CD8-positive, alpha-beta memory T cell (primary cell): ENCODE measurements at regions not wholly inside any gene's neighbourhood (a gene's known extent, or its start where the extent isn't known, plus 50 kb on each side); places are given as distances from the start of the nearest gene placed in this dataset.
A peak's percentile ranks its signal among the peaks of the same experiment; 100 is the strongest.

ENCODE experiments used
- CTCF ChIA-PET: fragments of 350-600 bp; sonication (Branson Sonifier 250); formaldehyde crosslinking; loops from one replicate; lab custom pipeline; 2021; ENCODE audit warnings: antibody characterized with exemption; lab: Charles Lee
- POLR2A ChIA-PET: fragments of 350-600 bp; sonication (Branson Sonifier 250); formaldehyde crosslinking; loops from one replicate; lab custom pipeline; 2021; ENCODE audit warnings: antibody characterized with exemption; lab: Charles Lee
- DNase-seq, 5 donors: peaks; one replicate each; pipeline versions ENCODE4 v3.0.0 to v3.0.0-alpha.2; 2020 to 2022; ENCODE audit warnings: mixed read lengths in 1 of 5
- H3K27ac ChIP-seq: one replicate; pipeline ENCODE4 v1.7.0; 2013; ENCODE audit warnings: low read depth, mild to moderate bottlenecking, low read length, moderate library complexity
- H3K27me3 ChIP-seq: 2 replicates; pipeline ENCODE4 v1.7.0; 2013; ENCODE audit warnings: low read length, mild to moderate bottlenecking; ENCODE audit not compliant: insufficient read depth, poor library complexity, severe bottlenecking
- H3K36me3 ChIP-seq: 2 replicates; pipeline ENCODE4 v1.7.0; 2013; ENCODE audit warnings: mild to moderate bottlenecking, low read length, moderate library complexity; ENCODE audit not compliant: insufficient read depth
- H3K4me1 ChIP-seq: 2 replicates; pipeline ENCODE4 v1.7.0; 2013; ENCODE audit warnings: mild to moderate bottlenecking, low read length, moderate library complexity; ENCODE audit not compliant: insufficient read depth
- H3K4me3 ChIP-seq: 2 replicates; pipeline ENCODE4 v1.7.0; 2013; ENCODE audit warnings: mild to moderate bottlenecking, low read length
- H3K9me3 ChIP-seq: 2 replicates; pipeline ENCODE4 v1.7.0; 2013; ENCODE audit warnings: mild to moderate bottlenecking, low read length
- H3K27ac Mint-ChIP-seq, 8 donors: one replicate each; pipeline ENCODE4 v1.8.0; 2020 to 2021; ENCODE audit warnings: mixed read lengths in 8 of 8, mild to moderate bottlenecking in 6 of 8, inconsistent platforms in 3 of 8, moderate library complexity in 3 of 8
- H3K27me3 Mint-ChIP-seq, 2 donors: one replicate each; pipeline ENCODE4 v1.8.0; 2020 to 2021; ENCODE audit warnings: mixed read lengths in 2 of 2, mild to moderate bottlenecking in 1 of 2, moderate library complexity in 1 of 2
- H3K36me3 Mint-ChIP-seq, 3 donors: one replicate each; pipeline ENCODE4 v1.8.0; 2020 to 2021; ENCODE audit warnings: mixed read lengths in 3 of 3, inconsistent platforms in 1 of 3, mild to moderate bottlenecking in 1 of 3
- H3K4me1 Mint-ChIP-seq, 3 donors: one replicate each; pipeline ENCODE4 v1.8.0; 2020 to 2021; ENCODE audit warnings: mixed read lengths in 3 of 3, inconsistent platforms in 1 of 3, mild to moderate bottlenecking in 1 of 3
- H3K4me3 Mint-ChIP-seq, 7 donors: one replicate each; pipeline ENCODE4 v1.8.0; 2020 to 2021; ENCODE audit warnings: mixed read lengths in 7 of 7, mild to moderate bottlenecking in 6 of 7, moderate library complexity in 4 of 7, inconsistent platforms in 2 of 7
- H3K9me3 Mint-ChIP-seq, 5 donors: one replicate each; pipeline ENCODE4 v1.8.0; 2020 to 2022; ENCODE audit warnings: mixed read lengths in 5 of 5, mild to moderate bottlenecking in 3 of 5, moderate library complexity in 2 of 5, inconsistent platforms in 1 of 5

DNA sequence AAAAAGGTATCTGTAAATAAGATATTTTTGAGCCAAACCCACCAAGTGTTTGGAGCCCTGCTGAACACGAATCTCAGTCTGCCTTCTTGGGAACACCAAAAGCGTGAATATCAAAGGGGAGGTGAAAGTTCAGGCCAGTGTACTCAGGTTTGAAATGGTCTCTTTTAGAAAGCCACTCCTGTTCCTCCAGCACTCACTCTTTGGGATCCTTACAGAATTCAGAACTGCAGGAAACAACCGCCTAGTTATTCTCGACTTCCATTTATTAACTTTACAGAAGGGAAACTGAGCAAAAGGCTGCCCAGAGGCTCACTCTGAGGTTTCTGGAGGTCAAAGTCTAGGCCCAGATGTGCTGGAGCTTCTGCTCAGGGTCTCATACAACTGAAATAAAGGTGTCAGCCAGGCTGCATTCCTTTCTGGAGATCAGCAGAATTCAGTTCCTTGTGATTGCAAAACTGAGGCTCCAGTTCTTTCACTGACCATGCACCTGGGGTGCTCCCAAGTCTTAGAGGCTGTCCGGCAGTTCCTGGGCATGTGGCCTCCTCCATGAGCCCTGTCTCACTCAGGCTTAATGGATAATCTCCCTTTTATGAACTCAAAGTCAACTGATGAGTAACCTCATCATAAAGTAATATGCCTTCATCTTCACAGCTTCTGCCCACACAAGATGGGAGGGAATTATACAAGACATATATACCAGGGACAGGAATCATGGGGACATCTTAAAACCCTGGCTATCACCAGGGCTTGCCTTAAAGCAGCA, 65.5 kb upstream of the TNFAIP3 start:
- DNase-seq = no peak
- no peaks in the 10 kb centered on the region for H3K9me3 ChIP-seq
- Mint-ChIP-seq H3K27ac (peak overlapping the region in 5 of 8 donors; percentile 43 to 91 (median 82)), H3K27me3 (no peaks in the 10 kb centered on the region), H3K4me1 (peaks cover 23 to 48% (median 30%) of the 10 kb centered on the region in 3 donors), H3K4me3 (no peak overlapping the region), H3K9me3 (peaks cover 0 to 1% (median 0%) of the 10 kb centered on the region in 5 donors), H3K36me3 (no peaks in the 10 kb centered on the region)
- no peaks in the 10 kb centered on the region for H3K27me3 ChIP-seq
- POLR2A ChIA-PET = no interaction called here
- H3K4me1 ChIP-seq = peaks cover 37% of the 10 kb centered on the region
- no peaks in the 10 kb centered on the region for H3K36me3 ChIP-seq
- CTCF ChIA-PET = interaction anchor here (1.4 to 6.4 kb wide), 2 partner anchors 65 to 138 kb away, joined by 3 to 64 read pairs; partner anchors contain the start of gene TNFAIP3
- H3K4me3 ChIP-seq = no peak overlapping the region
- H3K27ac ChIP-seq = no peak overlapping the region

DNA sequence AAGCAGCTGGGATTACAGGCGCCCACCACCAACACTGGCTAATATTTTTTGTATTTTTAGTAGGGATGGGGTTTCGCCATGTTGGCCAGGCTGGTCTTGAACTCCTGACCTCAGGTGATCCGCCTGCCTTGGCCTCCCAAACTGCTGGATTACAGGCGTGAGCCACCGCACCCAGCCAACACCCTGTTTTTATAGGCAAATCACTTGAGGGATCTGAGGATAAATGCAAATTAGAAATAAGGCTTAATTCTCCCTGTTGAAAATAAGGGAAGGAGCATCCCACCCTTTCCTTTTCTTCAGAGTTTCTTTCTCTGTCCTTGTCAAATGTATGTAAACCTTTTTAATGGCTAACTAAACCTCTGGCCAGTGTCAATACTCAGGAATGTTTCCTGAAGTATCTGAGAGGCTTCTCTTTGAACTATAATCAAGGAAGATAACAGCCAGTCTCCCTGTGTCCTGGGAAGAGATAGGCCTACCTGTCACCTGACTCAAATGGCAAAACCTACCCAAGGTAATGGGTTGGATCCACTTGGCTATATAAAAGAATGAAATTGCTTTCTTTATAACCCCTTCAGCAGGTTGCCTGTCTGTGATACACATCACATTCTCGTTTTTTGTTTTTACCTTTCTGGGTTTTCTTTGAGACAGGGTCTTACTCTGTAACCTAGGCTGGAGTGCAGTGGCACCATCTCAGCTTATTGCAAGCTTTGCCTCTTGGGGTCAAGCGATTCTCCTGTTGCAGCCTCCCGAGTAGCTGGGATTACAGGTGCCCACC, 64.5 kb upstream of the TNFAIP3 start:
- no peak overlapping the region for H3K27ac ChIP-seq
- no peak overlapping the region for H3K4me3 ChIP-seq
- H3K36me3 Mint-ChIP-seq = no peaks in the 10 kb centered on the region
- peaks cover 37% of the 10 kb centered on the region for H3K4me1 ChIP-seq
- no peaks in the 10 kb centered on the region for H3K27me3 Mint-ChIP-seq
- peaks cover 23 to 49% (median 30%) of the 10 kb centered on the region in 3 donors for H3K4me1 Mint-ChIP-seq
- H3K36me3 ChIP-seq = no peaks in the 10 kb centered on the region
- ChIA-PET POLR2A (no interaction called here), CTCF (interaction anchor here (0.8 to 6.4 kb wide), 4 partner anchors 14 to 140 kb away, joined by 3 to 64 read pairs (median 4); partner anchors contain the start of gene TNFAIP3)
- H3K27ac Mint-ChIP-seq = no peak overlapping the region
- DNase-seq = no peak
- H3K4me3 Mint-ChIP-seq = no peak overlapping the region
- H3K27me3 ChIP-seq = no peaks in the 10 kb centered on the region
- H3K9me3 Mint-ChIP-seq = peaks cover 0 to 1% (median 0%) of the 10 kb centered on the region in 5 donors
- no peaks in the 10 kb centered on the region for H3K9me3 ChIP-seq

DNA sequence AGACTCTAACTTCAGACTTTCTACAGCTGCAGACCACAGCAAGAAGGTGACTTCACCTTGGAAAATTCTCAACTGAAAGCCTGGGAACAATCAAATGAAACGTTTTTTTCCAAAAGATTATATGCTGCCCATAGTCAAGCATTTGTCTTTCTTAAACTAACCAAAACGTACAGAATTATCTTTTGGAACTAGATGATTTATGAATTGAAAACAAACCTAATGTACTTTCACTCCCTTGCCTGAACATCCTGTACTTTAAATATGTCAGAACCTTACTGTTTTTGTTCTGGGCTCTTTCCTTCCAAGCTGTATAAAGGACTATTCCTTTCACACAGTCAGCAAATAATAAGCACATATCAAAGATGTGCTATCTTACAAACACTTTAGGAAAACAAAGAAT, 62.4 kb upstream of the TNFAIP3 start:
- peaks cover 0 to 4% of the 10 kb centered on the region in 2 donors for H3K27me3 Mint-ChIP-seq
- peak overlapping the region in 5 of 8 donors; percentile 15 to 64 (median 38) for H3K27ac Mint-ChIP-seq
- no peaks in the 10 kb centered on the region for H3K36me3 Mint-ChIP-seq
- H3K4me3 Mint-ChIP-seq = no peak overlapping the region
- H3K27me3 ChIP-seq = no peaks in the 10 kb centered on the region
- peaks cover 27% of the 10 kb centered on the region for H3K4me1 ChIP-seq
- H3K9me3 ChIP-seq = no peaks in the 10 kb centered on the region
- CTCF ChIA-PET = interaction anchor here (1.7 kb wide), 1 partner anchor 62 kb away, joined by 7 read pairs; the partner anchor contains the start of gene TNFAIP3
- POLR2A ChIA-PET = no interaction called here
- no peak overlapping the region for H3K4me3 ChIP-seq
- peaks cover 12 to 32% (median 18%) of the 10 kb centered on the region in 3 donors for H3K4me1 Mint-ChIP-seq
- H3K36me3 ChIP-seq = no peaks in the 10 kb centered on the region
- DNase-seq = no peak
- no peak overlapping the region for H3K27ac ChIP-seq
- H3K9me3 Mint-ChIP-seq = peaks cover 0 to 1% (median 0%) of the 10 kb centered on the region in 5 donors

DNA sequence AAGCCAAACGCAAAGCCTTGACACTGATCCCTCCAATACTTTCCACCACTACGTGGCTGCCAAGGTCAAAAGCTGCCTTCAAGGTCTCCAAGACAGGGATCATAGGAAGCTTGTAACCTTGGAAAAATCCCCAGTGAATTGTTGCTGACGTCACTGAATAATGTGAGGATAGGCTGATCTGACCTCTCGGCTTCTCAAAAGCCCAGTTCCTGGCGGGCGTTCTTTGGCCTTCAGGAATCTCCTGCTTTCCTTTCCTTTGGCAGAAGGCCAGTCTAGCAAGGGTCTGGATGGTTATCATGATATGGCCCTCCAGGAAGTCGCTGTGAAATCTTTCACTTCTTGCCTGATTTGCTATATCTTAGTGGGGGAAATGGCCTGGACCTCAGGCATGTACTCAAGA, 61.4 kb upstream of the TNFAIP3 start:
- peaks cover 0 to 4% of the 10 kb centered on the region in 2 donors for H3K27me3 Mint-ChIP-seq
- H3K4me3 Mint-ChIP-seq = no peak overlapping the region
- ChIA-PET POLR2A (no interaction called here), CTCF (no interaction called here)
- H3K9me3 ChIP-seq = no peaks in the 10 kb centered on the region
- no peak overlapping the region for H3K4me3 ChIP-seq
- no peaks in the 10 kb centered on the region for H3K36me3 Mint-ChIP-seq
- H3K4me1 ChIP-seq = peaks cover 23% of the 10 kb centered on the region
- H3K9me3 Mint-ChIP-seq = peaks cover 0 to 1% (median 0%) of the 10 kb centered on the region in 5 donors
- no peak overlapping the region for H3K27ac ChIP-seq
- peaks cover 3 to 27% (median 13%) of the 10 kb centered on the region in 3 donors for H3K4me1 Mint-ChIP-seq
- no peaks in the 10 kb centered on the region for H3K27me3 ChIP-seq
- DNase-seq = no peak
- H3K27ac Mint-ChIP-seq = peak overlapping the region in 2 of 8 donors; percentile 64 to 74
- no peaks in the 10 kb centered on the region for H3K36me3 ChIP-seq

DNA sequence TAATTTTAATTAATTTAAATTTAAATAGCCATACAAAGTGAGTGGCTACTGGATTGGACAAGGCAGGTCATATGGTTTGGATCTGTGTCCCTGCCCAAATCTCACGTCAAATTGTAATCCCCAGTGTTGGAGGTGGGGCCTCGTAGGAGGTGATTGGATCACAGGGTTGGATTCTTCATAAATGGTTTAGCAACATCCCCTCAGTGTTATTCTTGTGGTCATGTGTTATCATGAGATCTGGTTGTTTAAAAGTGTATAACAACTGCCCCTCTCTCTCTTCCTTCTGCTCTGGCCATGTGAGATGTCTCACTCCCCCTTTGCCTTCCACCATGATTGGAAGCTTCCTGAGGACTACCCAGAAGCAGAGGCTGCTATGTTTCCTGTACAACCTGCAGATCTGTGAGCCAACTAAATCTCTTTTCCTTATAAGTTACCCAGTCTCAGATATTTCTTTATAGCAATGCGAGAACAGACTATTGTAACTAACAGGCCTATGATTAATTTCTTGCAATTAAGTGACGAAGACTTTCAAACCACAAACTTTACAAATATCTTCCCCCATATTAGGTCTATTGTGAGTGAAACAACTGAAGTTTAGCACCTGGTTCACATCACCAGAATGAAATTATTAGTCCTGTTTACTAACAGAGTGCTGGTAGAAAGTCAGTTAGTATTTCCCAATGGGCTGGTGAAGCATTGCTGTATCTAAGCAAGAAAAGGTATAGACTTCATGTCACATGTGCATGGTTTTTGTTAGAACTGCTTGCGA, 60.0 kb upstream of the TNFAIP3 start:
- Mint-ChIP-seq H3K27me3 (peaks cover 0 to 4% of the 10 kb centered on the region in 2 donors), H3K36me3 (no peaks in the 10 kb centered on the region), H3K4me3 (no peak overlapping the region), H3K27ac (peak overlapping the region in 6 of 8 donors; percentile 3 to 95 (median 52)), H3K9me3 (peaks cover 0 to 1% (median 0%) of the 10 kb centered on the region in 5 donors), H3K4me1 (peaks cover 14 to 34% (median 23%) of the 10 kb centered on the region in 3 donors)
- Histone ChIP-seq H3K27me3 (no peaks in the 10 kb centered on the region), H3K4me1 (peaks cover 32% of the 10 kb centered on the region), H3K36me3 (no peaks in the 10 kb centered on the region), H3K4me3 (no peak overlapping the region), H3K27ac (no peak overlapping the region), H3K9me3 (no peaks in the 10 kb centered on the region)
- no peak for DNase-seq
- ChIA-PET CTCF (no interaction called here), POLR2A (no interaction called here)

DNA sequence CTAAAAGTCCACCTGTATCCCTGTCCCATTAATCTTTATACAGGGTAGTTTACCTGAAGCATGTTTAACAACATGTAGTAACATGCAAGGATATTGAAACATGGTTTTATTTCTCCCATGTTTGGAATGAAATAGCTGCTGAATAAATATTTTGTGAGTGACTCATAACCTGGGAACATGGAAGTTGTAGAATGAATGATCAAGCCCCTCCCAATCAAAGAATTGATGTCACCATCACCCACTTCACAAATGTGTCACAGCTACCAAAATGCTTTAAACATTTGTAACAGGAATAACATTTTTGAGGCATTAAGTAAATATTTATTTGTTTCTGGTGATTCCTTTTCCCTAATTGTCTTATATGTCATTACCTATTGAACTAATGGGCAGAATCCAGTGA, 58.9 kb upstream of the TNFAIP3 start:
- Histone ChIP-seq H3K36me3 (no peaks in the 10 kb centered on the region), H3K27me3 (no peaks in the 10 kb centered on the region), H3K27ac (no peak overlapping the region), H3K9me3 (no peaks in the 10 kb centered on the region), H3K4me1 (peaks cover 32% of the 10 kb centered on the region), H3K4me3 (no peak overlapping the region)
- H3K9me3 Mint-ChIP-seq = peaks cover 0 to 1% (median 0%) of the 10 kb centered on the region in 5 donors
- peaks cover 0 to 4% of the 10 kb centered on the region in 2 donors for H3K27me3 Mint-ChIP-seq
- no peak overlapping the region for H3K4me3 Mint-ChIP-seq
- H3K27ac Mint-ChIP-seq = peak overlapping the region in 2 of 8 donors; percentile 56 to 72
- CTCF ChIA-PET = no interaction called here
- H3K4me1 Mint-ChIP-seq = peaks cover 14 to 40% (median 23%) of the 10 kb centered on the region in 3 donors
- no peaks in the 10 kb centered on the region for H3K36me3 Mint-ChIP-seq
- DNase-seq = no peak
- POLR2A ChIA-PET = interaction anchor here (1.7 kb wide), 1 partner anchor 12 kb away, joined by 6 read pairs; no protein-coding TSS in a partner anchor

DNA sequence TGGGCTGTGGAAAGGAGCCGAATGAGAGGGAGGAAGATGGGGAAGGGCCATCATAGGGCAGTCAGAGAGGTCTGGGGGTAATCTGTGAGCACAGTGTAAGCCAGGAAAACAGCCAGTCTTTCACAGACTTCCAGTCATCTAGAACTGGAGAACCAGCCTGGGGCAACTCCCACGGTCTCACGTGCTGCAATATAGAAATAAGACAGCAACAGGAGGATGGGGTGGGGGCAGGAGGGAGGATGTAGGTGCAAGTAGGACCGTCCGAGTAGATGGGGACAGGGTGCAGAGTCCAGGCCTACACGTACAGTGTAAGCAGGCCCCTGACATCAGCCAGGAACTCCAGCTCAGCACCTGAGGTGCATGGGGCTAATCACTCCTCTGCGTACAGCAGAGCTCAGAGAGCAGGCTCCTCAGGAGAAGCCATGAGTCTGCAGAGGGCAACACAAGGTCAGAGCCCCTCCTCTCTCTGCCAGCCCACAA, 58.2 kb upstream of the TNFAIP3 start:
- H3K27ac ChIP-seq = no peak overlapping the region
- Mint-ChIP-seq H3K4me1 (peaks cover 14 to 40% (median 23%) of the 10 kb centered on the region in 3 donors), H3K27me3 (peaks cover 0 to 4% of the 10 kb centered on the region in 2 donors), H3K4me3 (no peak overlapping the region), H3K36me3 (no peaks in the 10 kb centered on the region), H3K9me3 (no peaks in the 10 kb centered on the region), H3K27ac (peak overlapping the region in 3 of 8 donors; percentile 56 to 72 (median 71))
- no peak for DNase-seq
- no peaks in the 10 kb centered on the region for H3K27me3 ChIP-seq
- no peaks in the 10 kb centered on the region for H3K9me3 ChIP-seq
- no peaks in the 10 kb centered on the region for H3K36me3 ChIP-seq
- CTCF ChIA-PET = interaction anchor here (1.0 to 2.3 kb wide), 2 partner anchors 9 to 58 kb away, joined by 6 to 11 read pairs; partner anchors contain the start of gene TNFAIP3
- POLR2A ChIA-PET = interaction anchor here (1.7 kb wide), 1 partner anchor 12 kb away, joined by 6 read pairs; no protein-coding TSS in a partner anchor
- H3K4me1 ChIP-seq = peaks cover 32% of the 10 kb centered on the region
- H3K4me3 ChIP-seq = no peak overlapping the region
